ENCODE measurements at regions not wholly inside any gene's neighbourhood (a gene's known extent, or its start where the extent isn't known, plus 50 kb on each side); places are given as distances from the start of the nearest gene placed in this dataset.

DNA sequence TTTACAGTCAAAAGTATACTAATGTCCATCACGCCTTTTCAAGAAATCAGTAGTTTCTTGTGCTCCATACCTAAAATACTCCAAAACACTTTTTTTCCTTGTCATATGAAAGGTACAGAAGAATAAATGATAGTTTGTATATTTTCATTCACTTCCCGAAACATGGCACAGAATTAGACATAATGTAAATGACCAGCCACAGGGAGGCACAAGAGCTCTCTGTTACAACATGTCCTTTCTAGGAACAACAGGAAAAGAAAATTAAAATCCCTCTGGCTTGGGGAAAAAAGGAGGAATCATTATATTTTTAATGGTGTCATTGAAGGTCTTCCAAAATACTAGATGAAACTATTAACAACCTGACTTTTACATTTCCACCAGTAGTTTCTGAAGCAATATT is 331.2 kb downstream of the ACTR3B start:
- no peak overlapping the region for H3K27ac ChIP-seq
- no peaks in the 10 kb centered on the region for H3K36me3 ChIP-seq
- H3K4me1 ChIP-seq, result no peaks in the 10 kb centered on the region
- DNase-seq (ENCODE audit: low spot score in 2 of 2), result no peak
- no peaks in the 10 kb centered on the region for H3K27me3 ChIP-seq
- TF ChIP-seq CTCF (IDR thresholded peaks at IDR 0.05) (no peak), POLR2A (IDR thresholded peaks at IDR 0.05) (no peak), POLR2AphosphoS5 (IDR thresholded peaks at IDR 0.05) (no peak)
- H3K4me3 ChIP-seq, result no peak overlapping the region
- peaks cover 0 to 10% of the 10 kb centered on the region in 2 donors for H3K9me3 ChIP-seq
- intact Hi-C loops (cut with DNase I; ENCODE audit: low total_unique reads), result no loop called here

DNA sequence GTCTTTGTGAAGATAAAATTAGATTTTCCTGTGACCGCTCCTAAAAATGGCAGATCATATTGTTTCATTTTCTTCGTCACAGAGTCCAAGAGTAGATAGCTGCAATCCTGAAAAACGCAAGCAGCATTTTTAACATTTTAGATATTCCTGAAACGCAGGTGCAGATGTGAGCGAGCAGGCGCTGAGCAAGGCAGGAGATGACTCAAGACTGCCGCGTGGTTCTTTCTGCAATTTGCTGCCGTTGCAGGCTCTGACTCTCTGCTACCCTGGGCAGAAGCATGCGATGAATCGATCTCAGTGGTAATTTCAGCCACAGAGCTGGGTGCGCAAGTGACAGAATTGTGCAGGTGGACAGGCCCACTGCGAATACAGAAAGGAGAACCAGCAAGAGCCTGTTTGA is 331.9 kb downstream of the ACTR3B start:
- no peaks in the 10 kb centered on the region for H3K27me3 ChIP-seq
- no peak overlapping the region for H3K27ac ChIP-seq
- no peak overlapping the region for H3K4me3 ChIP-seq
- intact Hi-C loops (cut with DNase I; ENCODE audit: low total_unique reads), result no loop called here
- no peak for DNase-seq (ENCODE audit: low spot score in 2 of 2)
- H3K36me3 ChIP-seq, result no peaks in the 10 kb centered on the region
- no peaks in the 10 kb centered on the region for H3K4me1 ChIP-seq
- TF ChIP-seq POLR2A (IDR thresholded peaks at IDR 0.05) (no peak), POLR2AphosphoS5 (IDR thresholded peaks at IDR 0.05) (no peak)
- H3K9me3 ChIP-seq, result peaks cover 0 to 10% of the 10 kb centered on the region in 2 donors

DNA sequence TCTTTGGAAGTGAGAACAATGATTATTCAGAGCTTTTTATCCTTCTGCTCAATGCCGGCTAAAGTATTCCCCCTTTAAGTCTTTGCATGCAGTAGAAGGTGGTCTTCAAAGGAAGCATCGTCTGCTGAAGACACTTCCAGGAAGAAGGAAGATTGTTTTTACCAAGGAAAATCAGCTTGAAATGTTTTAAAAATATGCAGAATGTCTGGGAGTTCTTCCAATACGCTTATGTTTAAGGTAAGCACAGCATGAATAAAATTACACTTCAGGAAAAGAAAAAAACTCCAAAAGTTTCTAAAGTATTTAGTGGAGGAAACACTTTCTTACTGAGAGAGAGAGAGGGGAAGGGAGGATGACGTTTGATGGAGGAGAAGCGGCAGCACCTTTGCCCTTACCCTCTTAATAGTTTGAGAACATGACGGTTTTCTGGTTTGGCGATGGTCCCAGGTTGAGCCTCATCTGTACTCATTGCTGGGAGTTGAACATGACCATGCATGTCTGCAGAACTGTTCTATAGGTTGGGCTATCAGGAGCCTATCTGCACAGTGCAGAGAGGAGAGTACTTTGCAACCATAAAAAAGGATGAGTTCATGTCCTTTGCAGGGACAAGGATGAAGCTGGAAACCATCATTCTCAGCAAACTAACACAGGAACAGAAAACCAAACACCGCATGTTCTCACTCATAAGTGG is 338.1 kb downstream of the ACTR3B start:
- H3K27me3 ChIP-seq, result no peaks in the 10 kb centered on the region
- DNase-seq (ENCODE audit: low spot score in 2 of 2), result no peak
- no peaks in the 10 kb centered on the region for H3K4me1 ChIP-seq
- peaks cover 0 to 10% of the 10 kb centered on the region in 2 donors for H3K9me3 ChIP-seq
- intact Hi-C loops (cut with DNase I; ENCODE audit: low total_unique reads), result no loop called here
- no peak overlapping the region for H3K4me3 ChIP-seq
- no peaks in the 10 kb centered on the region for H3K36me3 ChIP-seq
- no peak for TF ChIP-seq POLR2A (IDR thresholded peaks at IDR 0.05)
- no peak for TF ChIP-seq POLR2AphosphoS5 (IDR thresholded peaks at IDR 0.05)
- no peak for TF ChIP-seq CTCF (IDR thresholded peaks at IDR 0.05)
- no peak overlapping the region for H3K27ac ChIP-seq

DNA sequence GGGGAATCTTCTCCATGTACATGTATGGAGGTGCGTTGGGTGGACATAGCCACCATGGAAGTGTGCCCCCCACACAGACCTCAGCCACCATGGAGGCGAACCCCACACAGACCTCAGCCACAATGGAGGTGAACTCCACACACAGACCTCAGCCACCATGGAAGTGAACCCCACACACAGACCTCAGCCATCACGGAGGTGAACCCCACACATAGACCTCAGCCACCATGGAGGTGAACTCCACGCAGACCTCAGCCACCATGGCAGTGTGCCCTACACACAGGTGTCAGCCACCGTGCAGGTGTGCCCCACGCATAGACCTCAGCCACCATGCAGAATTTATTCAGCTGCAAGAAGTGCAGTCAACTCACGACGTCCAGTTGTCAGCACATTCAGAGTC is 339.7 kb downstream of the ACTR3B start:
- no peak for DNase-seq (ENCODE audit: low spot score in 2 of 2)
- no peaks in the 10 kb centered on the region for H3K4me1 ChIP-seq
- H3K36me3 ChIP-seq, result no peaks in the 10 kb centered on the region
- no peak overlapping the region for H3K4me3 ChIP-seq
- intact Hi-C loops (cut with DNase I; ENCODE audit: low total_unique reads), result no loop called here
- peaks cover 0 to 10% of the 10 kb centered on the region in 2 donors for H3K9me3 ChIP-seq
- no peak overlapping the region for H3K27ac ChIP-seq
- H3K27me3 ChIP-seq, result no peaks in the 10 kb centered on the region
- TF ChIP-seq CTCF (IDR thresholded peaks at IDR 0.05), result no peak
- TF ChIP-seq POLR2AphosphoS5 (IDR thresholded peaks at IDR 0.05), result no peak
- no peak for TF ChIP-seq POLR2A (IDR thresholded peaks at IDR 0.05)

DNA sequence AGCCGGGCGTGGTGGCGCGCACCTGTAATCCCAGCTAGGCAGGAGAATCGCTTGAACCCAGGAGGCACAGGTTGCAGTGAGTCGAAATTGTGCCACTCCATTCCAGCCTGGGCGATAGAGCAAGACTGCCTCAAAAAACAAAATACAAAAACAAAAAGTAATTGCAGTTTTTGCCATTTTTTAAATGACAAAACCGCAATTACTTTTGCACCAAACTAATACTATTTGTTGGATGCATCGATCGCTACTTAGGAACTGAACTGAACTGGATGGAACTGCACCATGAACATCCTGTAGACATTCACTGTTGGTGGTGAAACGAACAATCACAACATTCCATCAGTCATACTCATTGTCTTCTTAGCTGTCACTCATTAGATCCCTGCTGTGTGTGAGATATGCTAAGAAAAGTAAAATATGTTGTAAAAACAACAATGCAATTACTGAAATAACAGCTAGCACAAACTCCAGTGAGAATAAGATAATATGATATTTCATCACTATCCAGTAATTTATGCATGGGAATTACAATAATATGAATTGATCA is 341.2 kb downstream of the ACTR3B start:
- TF ChIP-seq CTCF (IDR thresholded peaks at IDR 0.05) (no peak), POLR2AphosphoS5 (IDR thresholded peaks at IDR 0.05) (no peak), POLR2A (IDR thresholded peaks at IDR 0.05) (no peak)
- H3K27me3 ChIP-seq, result no peaks in the 10 kb centered on the region
- DNase-seq (ENCODE audit: low spot score in 2 of 2), result no peak
- intact Hi-C loops (cut with DNase I; ENCODE audit: low total_unique reads), result no loop called here
- H3K4me1 ChIP-seq, result no peaks in the 10 kb centered on the region
- H3K9me3 ChIP-seq, result no peaks in the 10 kb centered on the region
- no peak overlapping the region for H3K27ac ChIP-seq
- H3K36me3 ChIP-seq, result no peaks in the 10 kb centered on the region
- no peak overlapping the region for H3K4me3 ChIP-seq
